A549 (cell line): ENCODE measurements at regions not wholly inside any gene's neighbourhood (a gene's known extent, or its start where the extent isn't known, plus 50 kb on each side); places are given as distances from the start of the nearest gene placed in this dataset.

ENCODE experiments used
- CEBPB ChIP-seq, 2 experiments: fragments of >200 bp in 1 of 2; sonication (Bioruptor Twin) in 1 of 2; formaldehyde crosslinking in 1 of 2; IDR thresholded peaks; 2 replicates each; pipeline ENCODE4 v1.6.1; 2012 to 2016
- SMC3 ChIP-seq: fragments of >200 bp; sonication (Bioruptor Twin); formaldehyde crosslinking; IDR thresholded peaks from 3 replicates; pipeline ENCODE4 v1.6.1; 2018; ENCODE audit warnings: inconsistent platforms
- TF ChIP-seq, protein P1 (sequence below): fragments of 250-450 bp; sonication (Bioruptor Pico); IDR thresholded peaks from 2 replicates; pipeline ENCODE4 v1.5.0; 2021; ENCODE audit warnings: mild to moderate bottlenecking, moderate library complexity, borderline replicate concordance

DNA sequence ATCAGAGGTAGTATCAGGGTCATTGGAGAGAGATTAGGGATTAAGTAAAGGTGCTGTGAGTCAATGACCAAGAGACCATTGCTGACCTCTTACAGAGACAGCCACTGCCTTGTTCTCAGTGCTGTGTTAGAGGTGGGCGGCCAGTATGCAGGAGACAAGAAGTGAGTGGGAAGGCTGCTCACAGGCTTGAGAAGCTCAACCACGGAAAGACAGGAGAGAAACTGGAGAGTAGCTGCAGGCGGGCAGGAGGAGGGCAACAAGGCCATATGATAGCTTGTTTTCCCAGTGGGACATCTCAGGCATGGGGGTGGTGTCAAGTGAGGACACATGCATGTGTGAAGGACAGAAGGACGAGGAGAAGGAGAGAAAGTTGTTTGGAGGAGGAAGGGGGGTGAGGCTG is 237.3 kb downstream of the PDCD6IP start:
- TF ChIP-seq, protein P1, sequence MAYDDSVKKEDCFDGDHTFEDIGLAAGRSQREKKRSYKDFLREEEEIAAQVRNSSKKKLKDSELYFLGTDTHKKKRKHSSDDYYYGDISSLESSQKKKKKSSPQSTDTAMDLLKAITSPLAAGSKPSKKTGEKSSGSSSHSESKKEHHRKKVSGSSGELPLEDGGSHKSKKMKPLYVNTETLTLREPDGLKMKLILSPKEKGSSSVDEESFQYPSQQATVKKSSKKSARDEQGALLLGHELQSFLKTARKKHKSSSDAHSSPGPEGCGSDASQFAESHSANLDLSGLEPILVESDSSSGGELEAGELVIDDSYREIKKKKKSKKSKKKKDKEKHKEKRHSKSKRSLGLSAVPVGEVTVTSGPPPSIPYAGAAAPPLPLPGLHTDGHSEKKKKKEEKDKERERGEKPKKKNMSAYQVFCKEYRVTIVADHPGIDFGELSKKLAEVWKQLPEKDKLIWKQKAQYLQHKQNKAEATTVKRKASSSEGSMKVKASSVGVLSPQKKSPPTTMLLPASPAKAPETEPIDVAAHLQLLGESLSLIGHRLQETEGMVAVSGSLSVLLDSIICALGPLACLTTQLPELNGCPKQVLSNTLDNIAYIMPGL (CRISPR knock-in tag), result no peak
- TF ChIP-seq SMC3, result no peak
- no peak for TF ChIP-seq CEBPB (IDR thresholded peaks at IDR 0.05)
